Pulmonary artery endothelial cell (primary cell): ENCODE measurements at regions not wholly inside any gene's neighbourhood (a gene's known extent, or its start where the extent isn't known, plus 50 kb on each side); places are given as distances from the start of the nearest gene placed in this dataset.
A peak's percentile ranks its signal among the peaks of the same experiment; 100 is the strongest.
"Not testable (repeated sequence)": the region's sequence is repeated elsewhere in the genome, so short reads cannot be mapped to it uniquely, and the experiment has no call there.

Source experiments
- DNase-seq: peaks from one replicate; pipeline ENCODE4 v3.0.0-alpha.2; 2011; ENCODE audit warnings: low read depth, low spot score

- DNase-seq, result no peak
These were observed 87.2 kb upstream of the COL1A2 start for GRCh38 chr7:94307399-94308048.

DNA sequence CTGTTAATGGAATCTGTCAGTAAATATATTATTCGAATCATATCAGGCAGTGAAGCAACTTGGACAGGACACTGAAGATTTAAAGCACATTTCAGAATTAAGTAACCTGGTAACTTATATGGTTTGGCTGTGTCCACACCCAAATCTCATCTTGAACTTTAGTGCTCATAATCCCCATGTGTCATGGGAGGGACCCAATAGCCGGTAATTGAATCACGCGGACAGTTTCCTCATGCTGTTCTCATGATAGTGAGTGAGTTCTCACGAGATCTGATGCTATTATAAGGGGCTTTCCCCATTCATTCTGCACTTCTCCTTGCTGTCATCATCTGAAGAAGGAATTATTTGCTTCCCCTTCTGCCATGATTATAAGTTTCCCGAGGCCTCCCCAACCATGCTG, 83.2 kb upstream of the COL1A2 start:
- no peak for DNase-seq

GRCh38 chr7:94313926-94314325, 80.8 kb upstream of the COL1A2 start:
- DNase-seq, result peak; percentile 68

- no peak for DNase-seq
These were observed 80.0 kb upstream of the COL1A2 start for GRCh38 chr7:94314413-94315410.

- DNase-seq, result not testable (repeated sequence)
These were observed 73.6 kb upstream of the COL1A2 start for GRCh38 chr7:94321138-94321537.

GRCh38 chr7:94323844-94324243, 70.9 kb upstream of the COL1A2 start:
- DNase-seq, result no peak

- DNase-seq, result no peak
These were observed 70.1 kb upstream of the COL1A2 start for GRCh38 chr7:94324380-94325121.

DNA sequence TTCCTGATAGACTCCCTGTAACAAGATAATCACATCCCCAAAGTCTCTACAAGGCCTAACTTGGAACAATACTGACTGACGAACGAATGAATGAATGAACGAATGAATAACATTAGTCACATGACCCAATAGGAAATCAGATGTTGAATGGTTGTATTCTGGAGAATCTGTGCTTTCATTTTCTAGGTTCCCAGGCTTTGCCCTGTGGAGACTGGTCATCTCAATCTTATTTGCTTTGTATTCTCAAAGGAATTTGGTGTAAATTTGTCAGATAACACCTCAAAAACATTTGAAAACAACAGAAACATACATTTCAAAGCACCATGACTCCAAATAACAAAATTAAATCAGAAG, 69.6 kb upstream of the COL1A2 start:
- no peak for DNase-seq

GRCh38 chr7:94330269-94331020, 64.2 kb upstream of the COL1A2 start:
- DNase-seq, result no peak

GRCh38 chr7:94332571-94332970, 62.1 kb upstream of the COL1A2 start:
- no peak for DNase-seq

- no peak for DNase-seq
These were observed 60.9 kb upstream of the COL1A2 start for GRCh38 chr7:94333810-94334209.

GRCh38 chr7:94335586-94335985, 59.1 kb upstream of the COL1A2 start:
- no peak for DNase-seq

GRCh38 chr7:94336009-94336408, 58.7 kb upstream of the COL1A2 start:
- DNase-seq, result no peak

DNA sequence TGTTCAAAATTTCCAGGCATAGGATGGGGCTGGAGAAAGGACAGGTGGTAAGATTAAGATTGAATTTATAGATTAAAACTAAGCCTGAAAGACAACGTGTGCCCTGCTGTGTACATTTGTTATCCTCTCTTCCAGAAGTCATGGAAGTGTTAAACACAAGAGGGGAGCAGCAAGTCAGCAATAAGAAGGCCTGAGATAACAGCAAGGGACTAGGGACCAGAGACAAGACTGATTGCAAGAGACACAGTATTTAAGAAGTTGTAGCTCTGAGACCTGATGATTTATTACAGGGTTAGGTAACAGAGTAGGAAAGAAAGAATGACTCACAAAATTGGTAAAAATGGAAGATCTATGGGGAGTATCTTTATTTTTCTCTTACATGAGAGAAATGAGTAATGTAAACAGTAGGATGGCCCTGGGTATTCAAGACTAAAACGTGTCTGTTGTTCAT, 55.7 kb upstream of the COL1A2 start:
- no peak for DNase-seq

DNA sequence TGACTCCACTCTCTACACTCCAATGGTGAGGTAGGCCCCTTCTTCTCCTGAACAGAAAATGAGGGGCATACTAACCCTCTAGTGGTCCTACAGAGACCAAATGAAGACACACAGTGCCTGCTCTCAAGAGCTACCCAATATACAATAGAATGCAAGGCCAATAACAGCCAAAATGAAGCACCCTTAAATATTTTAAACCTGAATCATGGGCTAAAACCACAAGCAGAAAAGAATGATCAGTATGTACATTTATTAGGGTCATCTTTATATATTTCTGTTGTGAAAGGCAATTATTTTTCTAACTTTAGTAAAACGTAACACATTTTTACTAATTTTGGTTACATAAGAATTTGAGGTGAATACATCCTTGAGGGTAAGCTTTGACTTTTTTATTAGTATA, 49.9 kb upstream of the COL1A2 start:
- DNase-seq, result no peak
